ENCODE measurements at regions not wholly inside any gene's neighbourhood (a gene's known extent, or its start where the extent isn't known, plus 50 kb on each side); places are given as distances from the start of the nearest gene placed in this dataset.

- TF ChIP-seq CTCF (IDR thresholded peaks at IDR 0.05) (no peak), POLR2AphosphoS5 (IDR thresholded peaks at IDR 0.05) (no peak)
Measured at GRCh38 chr3:144034715-144035290, 63.2 kb downstream of the DIPK2A start.
